Activated CD8-positive, alpha-beta memory T cell treated with anti-CD3 and anti-CD28 coated beads for 4 hours (primary cell): ENCODE measurements at regions not wholly inside any gene's neighbourhood (a gene's known extent, or its start where the extent isn't known, plus 50 kb on each side); places are given as distances from the start of the nearest gene placed in this dataset.
A peak's percentile ranks its signal among the peaks of the same experiment; 100 is the strongest.

Experiments
- DNase-seq, 2 donors: peaks; one replicate each; pipeline ENCODE4 v3.0.0-alpha.2; 2020; ENCODE audit warnings: low read depth in 2 of 2

DNA sequence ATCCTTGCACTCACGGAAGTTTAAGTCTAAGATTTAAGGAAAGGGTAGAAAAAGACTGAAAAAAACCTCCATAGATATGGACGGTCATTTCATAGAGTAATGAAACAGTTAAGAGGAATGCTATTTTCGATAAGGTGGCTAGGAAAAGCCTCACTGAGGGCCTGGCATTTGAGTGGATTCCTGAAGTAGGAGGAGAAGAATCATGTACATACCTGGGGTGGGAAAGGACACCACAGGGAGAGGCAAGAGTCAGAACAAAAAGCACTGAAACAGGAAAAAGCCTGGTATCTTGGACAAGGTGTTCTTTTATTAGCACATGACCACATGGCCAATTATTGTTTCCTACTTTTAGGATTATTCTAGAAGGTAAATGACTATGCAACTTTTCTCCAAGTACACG, 547.2 kb upstream of the DIPK2B start:
- DNase-seq: no peak

DNA sequence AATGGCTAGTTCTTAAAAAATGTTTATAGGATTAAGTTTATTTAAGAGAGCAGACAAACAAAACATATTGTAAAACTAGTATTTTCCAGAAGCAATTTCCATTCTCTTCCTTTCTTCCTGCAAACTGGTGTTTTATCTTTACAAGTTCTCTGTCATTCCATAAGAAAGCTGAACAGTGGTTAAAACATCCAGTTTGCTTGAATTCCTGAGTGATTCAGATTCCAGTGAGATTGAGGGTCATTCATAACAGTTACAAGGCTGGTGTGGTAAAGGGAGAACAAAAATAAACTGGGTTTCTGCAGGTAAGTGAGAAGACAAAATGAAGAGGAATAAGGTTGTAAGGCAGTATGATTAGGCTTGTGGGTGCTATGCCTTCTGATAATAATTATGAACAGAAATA, 544.8 kb upstream of the DIPK2B start:
- DNase-seq: no peak

DNA sequence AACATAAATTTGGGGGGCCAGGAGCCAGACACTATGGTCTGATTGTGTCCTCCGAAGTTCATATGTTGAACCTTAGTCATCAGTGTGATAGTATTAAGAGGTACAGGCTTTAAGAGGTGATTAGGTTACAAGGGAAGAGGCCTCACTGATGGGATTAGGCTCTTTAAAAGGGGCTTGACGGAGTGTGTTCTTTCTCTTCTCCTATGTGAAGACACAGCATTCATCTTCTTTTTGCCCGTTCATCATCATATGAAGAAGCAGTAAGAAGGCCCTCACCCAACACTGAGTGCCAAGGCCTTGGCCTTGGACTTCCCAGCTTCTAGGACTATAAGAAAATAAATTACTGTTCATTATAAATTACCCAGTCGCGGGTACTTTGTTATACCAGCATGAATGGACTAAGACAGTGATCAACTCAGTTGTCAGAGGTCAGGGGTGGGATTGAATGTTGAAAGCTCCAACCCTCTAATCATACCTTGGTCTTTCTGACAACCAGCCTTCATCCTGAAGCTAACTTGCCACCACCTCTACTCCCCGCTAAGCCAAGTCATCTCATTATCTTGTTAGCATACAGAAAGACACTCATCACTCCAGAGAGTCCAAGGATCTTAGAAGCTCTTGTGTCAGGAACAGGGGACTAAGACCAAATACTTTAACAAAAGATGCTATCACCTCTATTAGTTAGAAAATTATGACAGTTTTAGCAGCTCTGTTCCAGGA, 543.4 kb upstream of the DIPK2B start:
- no peak for DNase-seq

DNA sequence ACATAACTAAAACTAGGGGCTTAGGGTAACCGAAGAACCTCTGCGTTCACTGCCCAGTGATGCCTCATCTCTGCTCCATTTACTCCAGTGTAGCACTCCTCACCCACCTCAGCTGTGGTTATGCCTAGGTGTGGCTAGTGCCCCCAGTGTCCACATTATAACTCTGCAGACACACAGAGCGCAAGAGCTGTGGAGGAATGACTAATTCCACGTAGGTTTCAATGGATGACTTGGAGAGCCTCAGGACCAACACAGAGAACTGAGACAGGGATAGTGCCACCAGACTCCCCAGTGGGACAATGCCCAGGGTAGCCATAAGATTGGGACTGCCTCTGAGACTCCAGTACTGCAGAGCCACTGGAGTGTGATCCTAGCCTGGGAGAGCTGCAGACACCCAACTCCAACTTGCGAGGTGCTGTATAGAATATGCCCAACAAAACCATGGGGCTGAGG, 542.4 kb upstream of the DIPK2B start:
- DNase-seq: no peak

DNA sequence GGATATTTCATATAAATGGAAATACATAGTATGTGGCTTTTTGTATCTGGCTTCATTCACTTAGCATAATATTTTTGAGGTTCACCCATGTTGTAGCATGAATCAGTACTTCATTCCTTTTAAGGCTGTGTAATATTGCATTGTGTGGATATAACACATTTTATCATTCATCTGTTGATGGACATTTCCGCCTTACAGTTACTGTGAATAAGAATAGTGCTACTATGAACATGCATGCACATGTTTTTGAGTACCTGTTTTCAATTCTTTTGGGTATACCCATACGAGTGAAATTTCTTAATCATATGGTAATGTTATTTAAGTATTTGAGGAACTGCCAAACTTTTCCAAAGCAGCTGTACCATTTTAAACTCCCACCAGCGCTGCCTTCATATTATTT, 539.6 kb upstream of the DIPK2B start:
- no peak for DNase-seq

DNA sequence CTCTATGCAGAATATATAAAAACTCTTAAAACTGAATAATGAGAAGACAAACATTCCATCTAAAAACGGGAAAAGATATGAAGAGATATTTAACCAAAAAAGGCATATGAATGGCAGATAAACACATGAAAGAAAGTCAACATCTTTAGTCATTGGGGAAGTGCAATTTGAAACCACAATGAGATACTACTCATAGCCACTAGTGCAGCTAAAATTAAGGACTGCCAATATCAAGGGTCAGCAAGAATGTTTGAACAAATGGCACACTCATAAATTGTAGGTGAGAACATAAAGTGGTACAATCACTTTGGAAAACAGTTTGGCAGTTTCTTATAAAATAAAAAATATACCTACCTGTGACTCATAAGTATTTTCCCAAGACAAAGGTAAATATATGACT, 534.9 kb upstream of the DIPK2B start:
- no peak for DNase-seq

DNA sequence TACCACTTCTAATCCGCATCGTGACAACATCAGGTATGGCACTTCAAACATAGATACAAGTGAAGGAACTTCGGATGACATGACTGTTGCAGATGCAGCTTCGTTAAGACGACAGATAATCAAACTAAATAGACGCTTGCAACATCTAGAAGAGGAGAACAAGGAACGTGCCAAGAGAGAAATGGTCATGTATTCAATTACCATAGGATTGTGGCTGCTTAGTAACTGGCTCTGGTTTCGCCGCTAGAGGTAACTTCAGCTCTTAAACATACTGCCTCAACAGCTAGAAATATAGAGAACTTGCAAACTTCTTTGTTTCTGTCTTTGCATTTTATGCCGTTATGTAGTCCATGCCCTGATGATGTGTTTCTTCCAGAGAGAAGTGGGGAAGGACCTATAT, 530.8 kb upstream of the DIPK2B start:
- no peak for DNase-seq

DNA sequence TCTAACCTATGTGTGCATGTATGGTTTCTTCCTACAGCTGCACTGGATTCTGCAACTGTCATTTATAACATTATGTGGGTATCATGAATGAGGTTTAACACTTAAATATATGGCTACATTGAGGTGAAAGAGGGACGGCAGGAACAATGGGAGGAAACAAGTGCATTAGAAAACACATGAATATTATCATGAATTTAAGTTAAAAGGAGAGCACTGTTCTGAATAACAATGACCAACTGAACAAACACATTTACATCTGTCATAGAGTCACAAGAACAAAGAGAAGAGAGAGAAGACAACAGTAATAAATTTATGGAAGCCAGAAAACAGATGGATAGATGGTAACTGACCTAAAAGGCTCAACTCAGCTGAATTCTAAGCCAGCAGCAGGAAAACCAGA, 527.1 kb upstream of the DIPK2B start:
- DNase-seq: no peak

DNA sequence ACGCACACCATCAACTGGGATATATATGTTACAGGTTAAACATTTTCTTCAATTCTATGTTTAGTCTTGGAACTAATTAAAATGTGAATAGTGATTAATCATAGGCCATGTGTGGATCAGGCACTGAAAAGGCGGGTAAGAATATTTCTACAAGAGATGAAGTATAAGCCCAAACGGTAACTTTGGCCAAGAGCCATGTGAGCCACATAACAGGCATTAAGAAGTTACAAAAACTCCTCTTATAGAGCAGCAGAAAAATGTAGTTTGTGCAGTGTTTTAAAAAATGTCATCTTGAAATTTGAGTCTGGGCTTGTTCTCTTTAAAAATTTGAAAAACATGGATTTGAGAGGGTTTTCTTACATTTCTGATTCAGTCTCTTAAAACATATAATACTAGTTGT, 521.8 kb upstream of the DIPK2B start:
- no peak for DNase-seq

DNA sequence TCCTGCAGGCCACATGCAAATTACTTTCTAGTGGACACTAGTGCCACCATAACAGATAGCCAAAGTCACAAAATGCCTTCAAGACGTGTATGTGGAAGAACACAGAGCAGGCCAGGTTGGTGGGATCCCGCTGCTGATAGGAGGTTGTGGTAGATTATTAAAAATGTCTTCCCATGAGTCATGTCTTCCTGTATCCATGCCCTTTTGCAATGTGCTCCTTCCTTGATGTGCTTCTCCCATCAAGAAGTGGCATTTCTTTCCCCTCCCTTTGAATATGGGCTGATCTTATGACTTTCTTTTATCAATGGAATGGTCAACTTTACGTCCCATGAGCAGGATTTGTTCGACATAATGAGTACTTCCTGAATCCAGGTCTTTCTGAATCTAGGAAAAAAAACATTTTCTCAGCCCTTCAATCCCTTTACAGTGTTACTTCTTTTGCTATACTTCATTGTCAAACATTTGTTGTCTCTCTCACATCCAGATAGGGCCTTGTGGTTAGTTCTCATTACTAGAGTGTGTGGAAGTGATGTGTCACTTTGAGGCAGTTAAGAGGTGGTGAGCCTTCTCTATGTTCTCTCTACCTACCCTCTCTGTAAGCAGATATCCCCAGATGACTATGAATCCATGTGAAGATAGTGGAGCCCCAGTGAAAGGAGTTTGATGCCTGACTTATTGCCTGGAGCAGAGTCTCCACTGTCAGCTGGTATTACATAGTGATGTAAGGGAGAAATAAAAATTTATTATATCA, 519.2 kb upstream of the DIPK2B start:
- no peak for DNase-seq

DNA sequence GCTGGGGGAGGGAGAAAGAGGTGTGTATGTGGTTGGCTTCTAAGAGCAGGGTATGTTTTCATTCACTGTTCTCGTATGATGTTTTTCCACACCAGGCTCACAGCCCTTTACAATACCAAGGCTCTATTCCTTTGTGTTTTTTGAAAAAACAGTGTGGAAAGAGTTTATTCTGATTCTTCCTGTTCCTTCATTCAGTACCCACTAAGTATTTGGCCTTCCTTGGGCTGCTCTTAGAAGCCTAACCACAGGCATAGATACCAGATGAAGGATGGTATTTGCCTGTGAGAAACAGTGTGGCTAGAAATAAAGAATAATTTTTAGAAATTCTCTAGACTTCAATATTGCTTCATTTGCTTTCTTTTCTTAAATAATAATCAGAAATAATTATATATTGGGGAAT, 518.0 kb upstream of the DIPK2B start:
- DNase-seq: no peak

DNA sequence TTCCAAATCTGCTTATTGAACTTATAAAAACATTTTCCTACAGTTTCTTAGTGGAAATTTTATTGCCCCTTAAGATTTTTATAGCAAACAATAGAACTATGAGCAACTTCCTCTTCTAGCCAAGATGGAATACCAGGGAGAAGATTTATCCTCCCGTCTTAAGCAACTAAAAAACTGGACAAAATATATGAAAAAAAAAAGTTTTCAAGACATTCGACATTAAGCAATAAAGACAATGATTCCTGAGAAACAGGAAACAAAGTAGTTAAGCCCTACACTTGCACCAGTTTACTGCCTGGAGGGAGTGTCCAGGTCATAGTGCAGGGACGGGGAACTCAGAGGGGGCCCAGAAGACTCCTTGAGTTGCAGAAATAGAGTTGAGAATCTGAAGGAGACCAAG, 516.1 kb upstream of the DIPK2B start:
- no peak for DNase-seq

DNA sequence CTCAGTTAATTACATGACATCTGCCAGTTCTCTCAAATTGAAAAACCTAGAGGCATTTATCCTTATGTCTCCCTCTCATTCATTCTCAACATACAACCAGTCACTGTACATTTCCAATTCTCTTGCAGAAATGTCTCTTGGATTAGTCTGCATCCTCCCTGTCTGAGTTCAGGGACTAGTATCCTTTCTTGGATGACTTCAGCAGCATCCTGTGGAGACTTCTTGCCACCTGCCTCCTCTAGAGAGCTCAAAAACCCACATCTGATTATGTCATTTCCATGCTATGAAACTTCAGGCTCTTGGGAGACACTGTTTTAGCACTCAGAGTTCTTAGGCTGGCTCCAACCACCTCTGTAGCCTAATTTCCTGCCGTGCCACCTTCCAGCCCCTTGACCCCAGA, 515.1 kb upstream of the DIPK2B start:
- no peak for DNase-seq

DNA sequence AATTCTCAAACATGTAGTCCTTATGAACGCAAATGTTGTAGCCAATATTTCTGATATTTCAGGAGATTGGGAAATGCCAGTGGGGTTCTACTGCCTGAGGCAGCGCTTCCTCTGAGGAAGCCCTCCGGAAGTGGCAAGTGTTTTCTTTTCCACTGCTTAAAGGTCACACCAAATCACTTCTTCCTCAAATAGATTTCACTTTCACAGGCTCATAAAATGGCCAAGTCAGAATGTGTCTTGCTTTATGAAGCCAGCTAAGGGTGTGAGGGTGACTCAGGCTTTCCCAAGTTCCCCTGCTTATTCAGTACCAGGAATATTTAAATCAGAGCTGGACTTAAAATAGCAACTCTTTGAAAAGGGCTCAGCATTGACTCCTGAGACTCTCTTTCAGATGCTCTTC, 514.2 kb upstream of the DIPK2B start:
- no peak for DNase-seq

DNA sequence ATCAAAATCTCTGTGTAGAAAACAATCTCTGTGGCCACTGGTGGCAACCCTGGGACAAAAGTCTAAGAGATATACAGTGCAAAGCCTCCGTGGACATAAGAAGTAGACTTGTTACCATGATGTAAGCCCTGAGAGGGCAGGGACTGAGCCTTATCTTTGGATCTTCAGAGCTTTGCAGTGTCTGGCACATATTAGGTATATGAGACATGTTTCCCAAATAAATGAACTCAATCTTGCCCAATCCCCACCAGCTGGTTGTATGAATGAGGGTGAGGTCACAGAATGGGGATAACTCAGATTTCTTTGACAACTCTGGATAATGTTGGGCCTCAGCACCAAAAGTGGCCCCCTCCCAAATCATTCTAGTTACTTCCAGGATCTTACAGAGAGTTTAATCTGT, 511.4 kb upstream of the DIPK2B start:
- DNase-seq: no peak

DNA sequence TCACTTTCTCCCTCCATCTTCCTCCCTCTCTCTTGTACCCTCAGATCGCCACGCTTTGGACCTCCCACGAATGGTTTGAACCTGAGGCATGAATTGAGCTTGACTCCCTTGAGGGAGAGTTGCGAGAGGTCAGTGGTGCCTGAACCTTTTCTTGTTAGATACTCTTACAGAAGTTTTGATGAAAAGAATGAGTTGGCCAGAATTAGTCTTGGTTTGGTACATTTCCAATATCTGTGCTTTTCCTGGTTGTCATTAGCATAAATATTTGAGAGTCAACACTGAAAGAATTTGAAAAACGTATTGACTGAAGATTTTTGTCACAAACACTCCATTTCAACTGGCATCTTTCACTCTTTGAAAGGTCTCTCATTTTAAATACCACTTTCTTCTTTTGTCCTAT, 510.6 kb upstream of the DIPK2B start:
- DNase-seq: no peak

DNA sequence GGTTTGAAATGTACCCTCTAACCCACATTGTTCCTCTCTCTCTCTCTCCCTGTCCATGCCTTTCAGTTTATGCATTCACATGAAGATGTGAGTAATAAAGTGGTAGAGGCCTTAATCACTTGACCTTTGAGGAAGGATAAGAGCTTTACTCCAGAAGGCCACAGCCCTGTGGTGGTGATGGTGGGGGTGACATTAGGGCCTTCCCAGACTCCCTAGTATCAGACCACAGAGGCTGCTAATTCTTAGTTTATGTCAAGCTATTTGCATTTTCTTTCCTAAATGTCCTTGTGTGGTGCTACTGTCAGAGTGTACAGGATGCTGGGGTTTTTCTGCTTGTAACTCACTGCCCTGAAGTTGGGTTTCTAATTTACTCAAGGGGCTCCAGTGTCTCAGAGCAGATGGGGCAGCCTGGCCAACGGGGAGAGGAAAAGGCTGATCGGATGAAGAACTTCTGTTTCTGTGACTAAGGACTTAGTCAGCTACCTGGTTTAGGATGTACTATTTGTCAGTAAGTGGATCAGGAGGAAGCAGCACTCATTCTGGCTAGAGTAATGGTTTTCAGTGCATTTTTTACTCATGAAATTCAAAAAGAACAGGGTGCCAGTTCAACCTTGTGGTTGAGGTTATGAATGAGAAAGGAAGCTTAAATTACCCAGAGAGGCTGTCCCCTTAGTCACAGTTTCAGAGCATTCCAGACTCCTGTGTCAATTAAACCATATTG, 509.6 kb upstream of the DIPK2B start:
- peak in 1 of 2 donors; percentile 12 for DNase-seq

DNA sequence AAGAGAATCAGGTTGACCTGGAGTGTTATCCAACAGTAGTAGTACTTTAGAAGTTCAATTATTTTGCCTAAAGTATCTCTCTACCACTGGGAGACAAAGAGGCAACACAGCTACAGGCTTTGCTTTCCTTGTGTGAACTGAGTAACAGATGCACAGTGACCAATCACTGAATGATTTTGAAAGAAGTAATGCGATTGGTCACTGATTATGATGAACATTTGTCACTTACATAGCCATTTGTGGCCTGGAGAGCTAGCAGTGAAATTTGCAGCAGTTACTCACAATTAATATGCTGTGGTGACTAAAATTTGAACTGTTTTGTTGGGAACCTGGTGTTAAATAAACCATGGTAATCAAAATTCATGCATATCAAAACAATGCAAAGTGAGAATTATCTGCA, 508.7 kb upstream of the DIPK2B start:
- no peak for DNase-seq

DNA sequence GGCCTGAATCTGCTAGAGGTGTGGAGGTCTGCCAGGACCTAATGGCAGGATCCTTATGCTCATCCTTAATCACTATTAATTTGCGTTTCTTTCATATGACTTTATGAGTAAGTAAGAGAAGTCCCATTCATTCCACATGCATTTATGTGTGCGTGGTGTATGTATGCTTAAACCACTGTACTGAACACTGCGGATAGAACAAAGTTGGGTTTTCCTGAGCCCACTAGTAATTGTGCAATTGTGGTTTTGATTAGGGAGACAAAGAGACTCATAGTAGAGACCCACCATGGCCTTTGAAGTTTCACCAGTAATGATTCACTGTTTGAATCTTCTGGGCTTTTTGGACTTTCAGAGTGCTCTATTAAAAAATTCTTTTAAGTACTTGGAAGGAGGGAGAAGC, 498.5 kb upstream of the DIPK2B start:
- no peak for DNase-seq

DNA sequence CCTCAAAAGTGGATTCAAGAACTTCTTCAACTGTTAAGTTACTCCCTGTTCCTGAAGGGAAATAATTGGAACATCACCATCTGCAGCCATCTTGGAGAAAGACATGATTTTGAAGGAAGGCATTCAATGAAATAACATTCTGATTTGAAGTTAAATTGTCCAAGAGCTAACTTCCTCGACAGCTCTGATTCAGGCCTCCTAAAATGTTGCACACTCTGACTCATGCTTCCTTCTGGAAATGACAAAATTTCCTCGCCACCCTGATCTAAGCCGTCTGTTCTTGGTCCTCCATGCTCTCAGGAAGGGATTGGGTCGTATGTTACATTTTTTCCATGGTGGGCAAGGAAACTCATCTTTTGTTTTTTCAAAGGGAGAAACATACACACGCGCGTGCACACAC, 496.9 kb upstream of the DIPK2B start:
- no peak for DNase-seq

DNA sequence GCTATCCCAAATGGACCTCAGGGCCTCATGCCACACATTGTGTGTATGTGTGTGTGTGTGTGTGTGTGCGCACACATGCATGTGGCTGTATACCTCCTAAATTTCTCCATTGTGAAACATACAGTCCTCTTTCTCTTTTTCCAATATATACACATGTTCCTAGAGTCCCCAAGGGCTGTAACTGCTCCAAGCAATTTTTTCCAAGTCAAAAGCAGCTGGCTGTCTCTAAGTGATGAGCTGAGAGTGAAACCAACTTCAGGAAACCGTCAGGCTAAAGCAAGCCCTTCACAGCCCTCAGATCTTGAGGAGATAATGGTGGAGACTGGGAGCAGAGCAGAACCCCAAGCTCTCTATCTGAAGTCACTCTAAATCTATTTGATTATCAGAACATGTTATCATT, 496.1 kb upstream of the DIPK2B start:
- no peak for DNase-seq

DNA sequence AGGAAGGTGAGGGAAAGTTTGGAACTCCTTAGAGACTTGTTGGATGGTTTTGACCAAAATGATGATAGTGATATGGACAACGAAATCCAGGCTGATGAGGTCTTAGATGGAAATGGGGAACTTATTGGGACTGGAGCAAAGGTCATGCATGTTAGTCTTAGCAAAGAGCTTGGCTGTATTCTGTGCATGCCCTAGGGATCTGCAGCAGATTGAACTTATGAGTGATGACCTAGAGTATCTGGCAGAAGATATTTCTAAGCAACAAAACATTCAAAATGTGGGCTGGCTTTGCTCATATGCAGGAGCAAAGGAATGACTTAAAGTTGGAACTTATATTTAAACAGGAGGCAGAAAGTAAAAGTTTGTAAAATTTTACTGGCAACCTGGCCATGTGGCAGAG, 489.3 kb upstream of the DIPK2B start:
- no peak for DNase-seq

DNA sequence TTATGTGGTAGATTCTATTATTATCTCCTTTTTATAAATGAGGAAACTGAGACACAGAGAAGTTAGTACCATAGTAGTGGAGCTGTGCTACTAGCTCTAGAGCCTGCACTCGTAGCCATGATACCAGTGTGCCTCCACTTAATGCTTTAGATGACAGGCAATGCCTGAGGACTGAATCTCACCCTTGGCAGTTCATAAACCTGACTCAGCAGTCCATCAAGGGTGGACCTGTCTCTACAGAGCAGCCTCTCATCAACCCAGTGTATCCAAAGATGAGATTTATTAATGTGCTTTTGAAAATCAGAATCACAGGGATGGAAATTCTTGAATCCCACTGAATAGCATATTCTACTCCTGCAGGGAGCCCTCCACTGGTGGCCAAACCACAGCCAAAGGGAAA, 483.2 kb upstream of the DIPK2B start:
- no peak for DNase-seq
